Mesothelial cell of epicardium (in vitro differentiated cells): ENCODE measurements at regions not wholly inside any gene's neighbourhood (a gene's known extent, or its start where the extent isn't known, plus 50 kb on each side); places are given as distances from the start of the nearest gene placed in this dataset.

Experiments used
- DNase-seq, 2 experiments: peaks; one replicate each; pipeline ENCODE4 v3.0.0; 2021; ENCODE audit warnings: low spot score in 2 of 2; ENCODE audit not compliant: unreplicated experiment in 2 of 2
- H3K27ac Mint-ChIP-seq: 2 replicates; pipeline ENCODE4 v1.8.0; 2021; ENCODE audit warnings: mixed read lengths
- H3K27me3 Mint-ChIP-seq: 2 replicates; pipeline ENCODE4 v1.8.0; 2021; ENCODE audit warnings: low read depth, mixed read lengths
- H3K36me3 Mint-ChIP-seq: 2 replicates; pipeline ENCODE4 v1.8.0; 2021; ENCODE audit warnings: mixed read lengths
- H3K4me1 Mint-ChIP-seq: 2 replicates; pipeline ENCODE4 v1.8.0; 2021; ENCODE audit warnings: mixed read lengths
- H3K4me3 Mint-ChIP-seq: 2 replicates; pipeline ENCODE4 v1.8.0; 2021; ENCODE audit warnings: mild to moderate bottlenecking, moderate library complexity, mixed read lengths
- H3K9me3 Mint-ChIP-seq: 2 replicates; pipeline ENCODE4 v1.8.0; 2021; ENCODE audit warnings: mixed read lengths
- CTCF ChIP-seq: fragments of 200-600 bp; sonication (generic); IDR thresholded peaks from one replicate; pipeline ENCODE4 v1.5.0; 2021; ENCODE audit warnings: antibody characterized with exemption; ENCODE audit not compliant: unreplicated experiment

GRCh38 chr17:28247671-28248555 is 71.1 kb upstream of the TMEM97 start:
- Mint-ChIP-seq H3K4me3 (no peak overlapping the region), H3K36me3 (no peaks in the 10 kb centered on the region), H3K27me3 (peaks cover 2% of the 10 kb centered on the region), H3K4me1 (peaks cover 3% of the 10 kb centered on the region), H3K27ac (no peak overlapping the region), H3K9me3 (no peaks in the 10 kb centered on the region)
- TF ChIP-seq CTCF, result no peak
- DNase-seq, result no peak

GRCh38 chr17:28249706-28250105 is 69.3 kb upstream of the TMEM97 start:
- H3K9me3 Mint-ChIP-seq, result no peaks in the 10 kb centered on the region
- DNase-seq, result no peak
- H3K4me1 Mint-ChIP-seq, result peaks cover 3% of the 10 kb centered on the region
- H3K27ac Mint-ChIP-seq, result no peak overlapping the region
- no peaks in the 10 kb centered on the region for H3K36me3 Mint-ChIP-seq
- TF ChIP-seq CTCF, result no peak
- no peak overlapping the region for H3K4me3 Mint-ChIP-seq
- H3K27me3 Mint-ChIP-seq, result peaks cover 2% of the 10 kb centered on the region

GRCh38 chr17:28252436-28252835 is 66.6 kb upstream of the TMEM97 start:
- no peak overlapping the region for H3K27ac Mint-ChIP-seq
- TF ChIP-seq CTCF, result no peak
- DNase-seq, result no peak
- peaks cover 5% of the 10 kb centered on the region for H3K27me3 Mint-ChIP-seq
- H3K4me1 Mint-ChIP-seq, result peaks cover 3% of the 10 kb centered on the region
- H3K36me3 Mint-ChIP-seq, result no peaks in the 10 kb centered on the region
- H3K4me3 Mint-ChIP-seq, result no peak overlapping the region
- H3K9me3 Mint-ChIP-seq, result no peaks in the 10 kb centered on the region

GRCh38 chr17:28253663-28254062 is 65.3 kb upstream of the TMEM97 start:
- H3K9me3 Mint-ChIP-seq, result no peaks in the 10 kb centered on the region
- H3K27ac Mint-ChIP-seq, result no peak overlapping the region
- no peak overlapping the region for H3K4me3 Mint-ChIP-seq

GRCh38 chr17:28255616-28256015 is 63.4 kb upstream of the TMEM97 start:
- peaks cover 3% of the 10 kb centered on the region for H3K4me1 Mint-ChIP-seq
- H3K27me3 Mint-ChIP-seq, result peaks cover 7% of the 10 kb centered on the region
- H3K27ac Mint-ChIP-seq, result no peak overlapping the region
- TF ChIP-seq CTCF, result no peak
- DNase-seq, result no peak
- no peak overlapping the region for H3K4me3 Mint-ChIP-seq
- H3K36me3 Mint-ChIP-seq, result no peaks in the 10 kb centered on the region
- no peaks in the 10 kb centered on the region for H3K9me3 Mint-ChIP-seq

More at GRCh38 chr17:28253663-28254062, 65.3 kb upstream of the TMEM97 start:
- H3K4me1 Mint-ChIP-seq, result peaks cover 3% of the 10 kb centered on the region
- TF ChIP-seq CTCF, result no peak
- no peak for DNase-seq
- peaks cover 5% of the 10 kb centered on the region for H3K27me3 Mint-ChIP-seq
- no peaks in the 10 kb centered on the region for H3K36me3 Mint-ChIP-seq
